H9 (cell line): ENCODE measurements at regions not wholly inside any gene's neighbourhood (a gene's known extent, or its start where the extent isn't known, plus 50 kb on each side); places are given as distances from the start of the nearest gene placed in this dataset.

Source experiments
- DNase-seq: peaks from one replicate; pipeline ENCODE4 v3.0.0-alpha.2; 2017
- H2AFZ ChIP-seq: one replicate; pipeline ENCODE4 v1.6.1; 2013; ENCODE audit warnings: mild to moderate bottlenecking, low read length, control low read depth, moderate library complexity
- H2AK5ac ChIP-seq: 2 replicates; pipeline ENCODE4 v1.6.1; 2013; ENCODE audit warnings: low read length, control low read depth, mixed read lengths; ENCODE audit not compliant: insufficient read length
- H2BK120ac ChIP-seq: one replicate; pipeline ENCODE4 v1.6.1; 2013; ENCODE audit warnings: low read depth, mild to moderate bottlenecking, low read length, control low read depth, inconsistent platforms; ENCODE audit not compliant: poor library complexity, severe bottlenecking
- H2BK12ac ChIP-seq: 2 replicates; pipeline ENCODE4 v1.6.1; 2013; ENCODE audit warnings: low read length, control low read depth, mixed read lengths, low read depth; ENCODE audit not compliant: insufficient read length
- H2BK15ac ChIP-seq: 2 replicates; pipeline ENCODE4 v1.6.1; 2013; ENCODE audit warnings: low read depth, low read length, control low read depth
- H2BK20ac ChIP-seq: one replicate; pipeline ENCODE4 v1.6.1; 2013; ENCODE audit warnings: low read depth, mild to moderate bottlenecking, low read length, control low read depth, inconsistent platforms; ENCODE audit not compliant: poor library complexity, severe bottlenecking
- H2BK5ac ChIP-seq: 2 replicates; pipeline ENCODE4 v1.6.1; 2013; ENCODE audit warnings: low read length, control low read depth, mixed read lengths; ENCODE audit not compliant: insufficient read length
- H3K14ac ChIP-seq: 2 replicates; pipeline ENCODE4 v1.6.1; 2013; ENCODE audit warnings: low read length, control low read depth; ENCODE audit not compliant: insufficient read depth
- H3K18ac ChIP-seq: 2 replicates; pipeline ENCODE4 v1.6.1; 2013; ENCODE audit warnings: low read depth, mild to moderate bottlenecking, mixed read lengths, low read length, control low read depth; ENCODE audit not compliant: insufficient read length
- H3K23ac ChIP-seq: 2 replicates; pipeline ENCODE4 v1.6.1; 2013; ENCODE audit warnings: low read length, control low read depth, mixed read lengths, low read depth; ENCODE audit not compliant: insufficient read length
- H3K23me2 ChIP-seq: 2 replicates; pipeline ENCODE4 v1.6.1; 2013; ENCODE audit warnings: low read depth, mild to moderate bottlenecking, mixed read lengths, low read length, control low read depth; ENCODE audit not compliant: insufficient read length, poor library complexity, severe bottlenecking
- H3K27ac ChIP-seq: 2 replicates; pipeline ENCODE4 v1.5.1; 2013; ENCODE audit warnings: low read length, control low read depth, mixed read lengths, low read depth; ENCODE audit not compliant: insufficient read length
- H3K27me3 ChIP-seq: 2 replicates; pipeline ENCODE4 v1.6.1; 2013; ENCODE audit warnings: low read length, control low read depth, inconsistent platforms; ENCODE audit not compliant: insufficient read depth
- H3K4ac ChIP-seq: 2 replicates; pipeline ENCODE4 v1.6.1; 2013; ENCODE audit warnings: low read depth, mild to moderate bottlenecking, control low read depth, inconsistent platforms, low read length, moderate library complexity
- H3K4me1 ChIP-seq: 2 replicates; pipeline ENCODE4 v1.6.1; 2013; ENCODE audit warnings: low read length, control low read depth, inconsistent platforms; ENCODE audit not compliant: insufficient read depth
- H3K4me2 ChIP-seq: 2 replicates; pipeline ENCODE4 v1.6.1; 2013; ENCODE audit warnings: low read length, control low read depth, mixed read lengths; ENCODE audit not compliant: insufficient read length, insufficient read depth
- H3K56ac ChIP-seq: 2 replicates; pipeline ENCODE4 v1.6.1; 2013; ENCODE audit warnings: low read depth, mild to moderate bottlenecking, mixed read lengths, low read length, control low read depth; ENCODE audit not compliant: insufficient read length
- H3K79me1 ChIP-seq: 2 replicates; pipeline ENCODE4 v1.6.1; 2013; ENCODE audit warnings: low read depth, mild to moderate bottlenecking, moderate library complexity, low read length, control low read depth, inconsistent platforms; ENCODE audit not compliant: insufficient read depth, poor library complexity, severe bottlenecking
- H3K79me2 ChIP-seq: 2 replicates; pipeline ENCODE4 v1.6.1; 2013; ENCODE audit warnings: low read length, control low read depth, inconsistent platforms; ENCODE audit not compliant: insufficient read depth
- H3K9ac ChIP-seq: 2 replicates; pipeline ENCODE4 v1.6.1; 2013; ENCODE audit warnings: low read length, control low read depth, mixed read lengths; ENCODE audit not compliant: insufficient read length; ENCODE audit errors: extremely low read depth
- H3K9me3 ChIP-seq: one replicate; pipeline ENCODE4 v1.6.1; 2013; ENCODE audit warnings: low read depth, low read length, inconsistent platforms; ENCODE audit not compliant: control insufficient read depth
- H3T11ph ChIP-seq: one replicate; pipeline ENCODE4 v1.6.1; 2013; ENCODE audit warnings: mild to moderate bottlenecking, low read length, control low read depth, inconsistent platforms
- H4K20me1 ChIP-seq: one replicate; pipeline ENCODE4 v1.6.1; 2013; ENCODE audit not compliant: control insufficient read depth, insufficient read length, insufficient read depth
- H4K5ac ChIP-seq: 2 replicates; pipeline ENCODE4 v1.6.1; 2013; ENCODE audit warnings: low read depth, mild to moderate bottlenecking, mixed read lengths, low read length, control low read depth; ENCODE audit not compliant: insufficient read length
- H4K8ac ChIP-seq: replicated peaks from 2 replicates; pipeline ENCODE4 v1.6.1; 2013; ENCODE audit warnings: low read length, control low read depth, mixed read lengths, low read depth; ENCODE audit not compliant: insufficient read length
- H4K91ac ChIP-seq: 2 replicates; pipeline ENCODE4 v1.6.1; 2013; ENCODE audit warnings: low read depth, mild to moderate bottlenecking, moderate library complexity, mixed read lengths, low read length, control low read depth; ENCODE audit not compliant: insufficient read length
- H3K27ac Mint-ChIP-seq, 3 experiments: 2 replicates in 2 of 3; 3 replicates in 1 of 3; pipeline ENCODE4 v1.8.0; 2020 to 2021; ENCODE audit warnings: mixed read lengths in 3 of 3, mild to moderate bottlenecking in 1 of 3, moderate library complexity in 1 of 3
- H3K27me3 Mint-ChIP-seq: 2 replicates; pipeline ENCODE4 v1.8.0; 2021; ENCODE audit warnings: low read depth, mild to moderate bottlenecking, moderate library complexity, mixed read lengths
- H3K36me3 Mint-ChIP-seq, 3 experiments: 2 replicates in 2 of 3; 3 replicates in 1 of 3; pipeline ENCODE4 v1.8.0; 2020 to 2021; ENCODE audit warnings: low read depth in 3 of 3, mixed read lengths in 3 of 3; ENCODE audit not compliant: insufficient read depth in 1 of 3
- H3K4me1 Mint-ChIP-seq, 2 experiments: 2 replicates each; pipeline ENCODE4 v1.8.0; 2020; ENCODE audit warnings: mixed read lengths in 2 of 2
- H3K4me3 Mint-ChIP-seq, 2 experiments: 2 replicates in 1 of 2; 3 replicates in 1 of 2; pipeline ENCODE4 v1.8.0; 2020 to 2021; ENCODE audit warnings: mild to moderate bottlenecking in 2 of 2, mixed read lengths in 2 of 2, moderate library complexity in 1 of 2
- H3K9me3 Mint-ChIP-seq, 2 experiments: 2 replicates in 1 of 2; 3 replicates in 1 of 2; pipeline ENCODE4 v1.8.0; 2020; ENCODE audit warnings: mild to moderate bottlenecking in 2 of 2, mixed read lengths in 2 of 2, moderate library complexity in 1 of 2
- CTCF ChIP-seq: fragments of 200-600 bp; sonication (generic); conservative IDR thresholded peaks from 3 replicates; pipeline ENCODE4 v1.8.0; 2021; ENCODE audit warnings: antibody characterized with exemption, mild to moderate bottlenecking
- WGBS: extraction: QIAGEN DNeasy Blood & Tissue Kit; methylation state at CpG from one replicate; pipeline ENCODE4 v1.1.7; 2013; ENCODE audit warnings: missing lambda C conversion rate, low lambda C conversion rate, mixed read lengths; ENCODE audit not compliant: insufficient read length; ENCODE audit errors: extremely low coverage; 5-methylcytosine and 5-hydroxymethylcytosine counted together

GRCh38 chr10:20991526-20991925 lies 94.4 kb upstream of the NEBL start:
- no peak overlapping the region for H2BK20ac ChIP-seq
- no peaks in the 10 kb centered on the region for H3K4me1 ChIP-seq
- H2BK120ac ChIP-seq: no peak overlapping the region
- TF ChIP-seq CTCF: no peak
- H3K4me2 ChIP-seq: no peak overlapping the region
- no peak overlapping the region for H2BK5ac ChIP-seq
- H3K23ac ChIP-seq: no peak overlapping the region
- no peak overlapping the region for H3K56ac ChIP-seq
- no peak overlapping the region for H3K14ac ChIP-seq
- H4K91ac ChIP-seq: no peak overlapping the region
- no peak overlapping the region for H2BK15ac ChIP-seq
- H4K8ac ChIP-seq: no peak overlapping the region
- H3K23me2 ChIP-seq: no peaks in the 10 kb centered on the region
- no CpG with 5 or more reads among the region's 1 CpG for WGBS
- Mint-ChIP-seq H3K27ac (no peak overlapping the region; a peak in 1 of 7 replicates), H3K9me3 (peaks cover 0 to 4% of the 10 kb centered on the region in 2 experiments; a peak in 1 of 5 replicates), H3K4me1 (peaks cover 13 to 17% of the 10 kb centered on the region in 2 experiments), H3K36me3 (peaks cover 0 to 4% (median 2%) of the 10 kb centered on the region in 3 experiments; a peak in 2 of 7 replicates), H3K27me3 (no peaks in the 10 kb centered on the region), H3K4me3 (no peak overlapping the region)
- no peaks in the 10 kb centered on the region for H3K79me1 ChIP-seq
- DNase-seq: no peak
- no peak overlapping the region for H2AFZ ChIP-seq
- H3K79me2 ChIP-seq: no peaks in the 10 kb centered on the region
- no peak overlapping the region for H2AK5ac ChIP-seq
- no peak overlapping the region for H3K18ac ChIP-seq
- no peak overlapping the region for H2BK12ac ChIP-seq
- no peaks in the 10 kb centered on the region for H3K27me3 ChIP-seq
- H3K9ac ChIP-seq: no peak overlapping the region
- no peak overlapping the region for H4K5ac ChIP-seq
- no peaks in the 10 kb centered on the region for H3K9me3 ChIP-seq
- H3K4ac ChIP-seq: no peak overlapping the region
- H3K27ac ChIP-seq: no peak overlapping the region
- no peak overlapping the region for H3T11ph ChIP-seq
- no peaks in the 10 kb centered on the region for H4K20me1 ChIP-seq
